ENCODE measurements at regions not wholly inside any gene's neighbourhood (a gene's known extent, or its start where the extent isn't known, plus 50 kb on each side); places are given as distances from the start of the nearest gene placed in this dataset.
"Not testable (repeated sequence)": the region's sequence is repeated elsewhere in the genome, so short reads cannot be mapped to it uniquely, and the experiment has no call there.

- no TSS peak for BruUV-seq (replicated peaks)
- no peak overlapping the region for H3K4me2 ChIP-seq (ENCODE audit: low read length)
- intact Hi-C loops (cut with micrococcal nuclease), result no loop called here
- no peak overlapping the region for H3K27ac ChIP-seq (ENCODE audit: low read length)
- ChIA-PET POLR2A (ENCODE audit: unreplicated experiment) (no interaction called here), CTCF (no interaction called here)
- DNase-seq (peak; percentile 34), ATAC-seq (no peak)
- no peaks in the 10 kb centered on the region for H3K79me2 ChIP-seq (ENCODE audit: low read length)
- H3K9ac ChIP-seq (ENCODE audit: low read length), result no peak overlapping the region
- H4K20me1 ChIP-seq (ENCODE audit: low read length), result no peaks in the 10 kb centered on the region
- no peaks in the 10 kb centered on the region for H3K9me2 ChIP-seq (replicated peaks; ENCODE audit: low read length)
- no peak overlapping the region for H3K4me3 ChIP-seq (ENCODE audit: low read length)
- H3K4me1 ChIP-seq (ENCODE audit: insufficient read depth, low read length), result no peaks in the 10 kb centered on the region
- H3K9me3 ChIP-seq (ENCODE audit: low read length), result no peaks in the 10 kb centered on the region
- no peak for TF ChIP-seq EZH2phosphoT487 (IDR thresholded peaks at IDR 0.05; ENCODE audit: borderline replicate concordance, low read length)
- TF ChIP-seq EZH2 (IDR thresholded peaks at IDR 0.05; ENCODE audit: low read length, unreplicated experiment), result no peak
- TF ChIP-seq CTCF (conservative IDR thresholded peaks at IDR 0.05; ENCODE audit: low read depth, low read length), result no peak
- H3F3A ChIP-seq (ENCODE audit: low read length, unreplicated experiment), result no peaks in the 10 kb centered on the region
- no peaks in the 10 kb centered on the region for H3K27me3 ChIP-seq (ENCODE audit: low read length)
- no peak overlapping the region for H2AFZ ChIP-seq (ENCODE audit: low read length)
- H3K36me3 ChIP-seq (ENCODE audit: low read depth, low read length), result no peaks in the 10 kb centered on the region
Measured at GRCh38 chr5:157941616-157942015, 82.7 kb upstream of the CLINT1 start.

- BruUV-seq (replicated peaks); H3K4me3 ChIP-seq (ENCODE audit: low read length); H3K36me3 ChIP-seq (ENCODE audit: low read depth, low read length); H3K9ac ChIP-seq (ENCODE audit: low read length); intact Hi-C loops (cut with micrococcal nuclease); H3K9me2 ChIP-seq (replicated peaks; ENCODE audit: low read length); H3K9me3 ChIP-seq (ENCODE audit: low read length); DNase-seq; H3K79me2 ChIP-seq (ENCODE audit: low read length); POLR2A ChIA-PET (ENCODE audit: unreplicated experiment); H3K27me3 ChIP-seq (ENCODE audit: low read length); CTCF ChIA-PET; H2AFZ ChIP-seq (ENCODE audit: low read length); ATAC-seq; H3F3A ChIP-seq (ENCODE audit: low read length, unreplicated experiment); H3K4me2 ChIP-seq (ENCODE audit: low read length); H3K27ac ChIP-seq (ENCODE audit: low read length); H4K20me1 ChIP-seq (ENCODE audit: low read length); H3K4me1 ChIP-seq (ENCODE audit: insufficient read depth, low read length): not testable (repeated sequence)
Measured at GRCh38 chr5:157938101-157938500, 79.2 kb upstream of the CLINT1 start.

- H3K9ac ChIP-seq (ENCODE audit: low read length); CTCF ChIA-PET: not testable (repeated sequence)
Measured at GRCh38 chr5:157936776-157937501, 78.0 kb upstream of the CLINT1 start.

GRCh38 chr5:157934600-157934999 is 75.7 kb upstream of the CLINT1 start:
- no peaks in the 10 kb centered on the region for H3K36me3 ChIP-seq (ENCODE audit: low read depth, low read length)
- no peaks in the 10 kb centered on the region for H4K20me1 ChIP-seq (ENCODE audit: low read length)
- no peak overlapping the region for H3K27ac ChIP-seq (ENCODE audit: low read length)
- no peaks in the 10 kb centered on the region for H3K27me3 ChIP-seq (ENCODE audit: low read length)
- DNase-seq, result no peak
- BruUV-seq (replicated peaks), result no TSS peak
- no peak overlapping the region for H3K4me3 ChIP-seq (ENCODE audit: low read length)
- H3K79me2 ChIP-seq (ENCODE audit: low read length), result no peaks in the 10 kb centered on the region
- no peaks in the 10 kb centered on the region for H3F3A ChIP-seq (ENCODE audit: low read length, unreplicated experiment)
- H2AFZ ChIP-seq (ENCODE audit: low read length), result no peak overlapping the region
- intact Hi-C loops (cut with micrococcal nuclease), result no loop called here
- ATAC-seq, result no peak
- no peak overlapping the region for H3K9ac ChIP-seq (ENCODE audit: low read length)
- H3K4me2 ChIP-seq (ENCODE audit: low read length), result no peak overlapping the region
- TF ChIP-seq EZH2 (IDR thresholded peaks at IDR 0.05; ENCODE audit: low read length, unreplicated experiment) (no peak), EZH2phosphoT487 (IDR thresholded peaks at IDR 0.05; ENCODE audit: borderline replicate concordance, low read length) (no peak), CTCF (conservative IDR thresholded peaks at IDR 0.05; ENCODE audit: low read depth, low read length) (no peak)
- peaks cover 7% of the 10 kb centered on the region; the same call in 1 of the 2 replicates for H3K9me3 ChIP-seq (ENCODE audit: low read length)
- POLR2A ChIA-PET (ENCODE audit: unreplicated experiment), result no interaction called here
- CTCF ChIA-PET, result interaction anchor here (0.6 kb wide), 1 partner anchor 18 kb away, joined by 14 read pairs; no protein-coding TSS in a partner anchor
- H3K4me1 ChIP-seq (ENCODE audit: insufficient read depth, low read length), result no peaks in the 10 kb centered on the region
- H3K9me2 ChIP-seq (replicated peaks; ENCODE audit: low read length), result no peaks in the 10 kb centered on the region

More at GRCh38 chr5:157936776-157937501, 78.0 kb upstream of the CLINT1 start:
- H3K4me1 ChIP-seq (ENCODE audit: insufficient read depth, low read length); H3F3A ChIP-seq (ENCODE audit: low read length, unreplicated experiment); H2AFZ ChIP-seq (ENCODE audit: low read length); H4K20me1 ChIP-seq (ENCODE audit: low read length); H3K9me3 ChIP-seq (ENCODE audit: low read length); ATAC-seq; H3K79me2 ChIP-seq (ENCODE audit: low read length); DNase-seq; H3K36me3 ChIP-seq (ENCODE audit: low read depth, low read length); H3K27me3 ChIP-seq (ENCODE audit: low read length); H3K4me3 ChIP-seq (ENCODE audit: low read length); H3K9me2 ChIP-seq (replicated peaks; ENCODE audit: low read length); H3K4me2 ChIP-seq (ENCODE audit: low read length); H3K27ac ChIP-seq (ENCODE audit: low read length); intact Hi-C loops (cut with micrococcal nuclease); BruUV-seq (replicated peaks): not testable (repeated sequence)
- POLR2A ChIA-PET (ENCODE audit: unreplicated experiment), result interaction anchor here (0.7 kb wide), 1 partner anchor 11 kb away, joined by 10 read pairs; no protein-coding TSS in a partner anchor

Data from PC-3 (cell line).